Kidney epithelial cell (primary cell): ENCODE measurements at regions not wholly inside any gene's neighbourhood (a gene's known extent, or its start where the extent isn't known, plus 50 kb on each side); places are given as distances from the start of the nearest gene placed in this dataset.

Experiments used
- DNase-seq: peaks from one replicate; pipeline ENCODE4 v3.0.0-alpha.2; 2010; ENCODE audit warnings: low read depth
- H3K27me3 ChIP-seq: 2 replicates; pipeline ENCODE4 v1.6.0; 2011; ENCODE audit warnings: low read length; ENCODE audit not compliant: control insufficient read depth, insufficient read depth
- H3K36me3 ChIP-seq: 2 replicates; pipeline ENCODE4 v1.5.1; 2011; ENCODE audit warnings: low read length; ENCODE audit not compliant: control insufficient read depth, insufficient read depth
- H3K4me3 ChIP-seq: 2 replicates; pipeline ENCODE4 v1.5.1; 2011; ENCODE audit warnings: low read depth, mild to moderate bottlenecking, control low read depth, low read length
- CTCF ChIP-seq: IDR thresholded peaks from 2 replicates; pipeline ENCODE4 v1.5.1; 2011; ENCODE audit warnings: mild to moderate bottlenecking, moderate library complexity, low read length, control low read depth, inconsistent platforms; ENCODE audit not compliant: insufficient read depth, poor library complexity, severe bottlenecking

GRCh38 chr11:60647087-60647486, 52.3 kb upstream of the MS4A8 start:
- no peak for DNase-seq
- TF ChIP-seq CTCF, result no peak
- no peaks in the 10 kb centered on the region for H3K27me3 ChIP-seq
- H3K36me3 ChIP-seq, result no peaks in the 10 kb centered on the region
- no peak overlapping the region for H3K4me3 ChIP-seq
